WTC11 (cell line): ENCODE measurements at regions not wholly inside any gene's neighbourhood (a gene's known extent, or its start where the extent isn't known, plus 50 kb on each side); places are given as distances from the start of the nearest gene placed in this dataset.

Experiments
- ATAC-seq: fragments of 200-7000 bp; cut with Tn5 transposase; 2 replicates; pipeline ENCODE4 v1.10.0; 2021; ENCODE audit warnings: mild to moderate bottlenecking, moderate library complexity
- CTCF ChIA-PET: fragments of 300-600 bp; sonication (Branson Sonifier 250); formaldehyde crosslinking; loops from one replicate; lab custom pipeline; 2021; ENCODE audit warnings: antibody characterized with exemption; lab: Charles Lee
- POLR2A ChIA-PET: fragments of 350-600 bp; sonication (Branson Sonifier 250); formaldehyde crosslinking; loops from one replicate; lab custom pipeline; 2021; ENCODE audit warnings: antibody characterized with exemption; lab: Charles Lee
- DNase-seq: peaks from one replicate; pipeline ENCODE4 v3.0.0; 2021; ENCODE audit warnings: low spot score
- H3K27ac Mint-ChIP-seq: 2 replicates; pipeline ENCODE4 v1.8.0; 2021; ENCODE audit warnings: mixed read lengths
- H3K27me3 Mint-ChIP-seq: 2 replicates; pipeline ENCODE4 v1.8.0; 2021; ENCODE audit warnings: low read depth, mild to moderate bottlenecking, moderate library complexity, mixed read lengths
- H3K36me3 Mint-ChIP-seq: 2 replicates; pipeline ENCODE4 v1.8.0; 2021; ENCODE audit warnings: mixed read lengths
- H3K4me1 Mint-ChIP-seq: 2 replicates; pipeline ENCODE4 v1.8.0; 2022; ENCODE audit warnings: mixed read lengths
- H3K4me3 Mint-ChIP-seq: 2 replicates; pipeline ENCODE4 v1.8.0; 2021; ENCODE audit warnings: mild to moderate bottlenecking, moderate library complexity, mixed read lengths
- H3K9me3 Mint-ChIP-seq: 2 replicates; pipeline ENCODE4 v1.8.0; 2021; ENCODE audit warnings: mixed read lengths
- ARID4B ChIP-seq: sonication (generic); formaldehyde crosslinking; IDR thresholded peaks from 2 replicates; pipeline ENCODE4 v1.8.0; 2023; ENCODE audit warnings: missing genetic modification reagents, mild to moderate bottlenecking, borderline replicate concordance
- ATF2 ChIP-seq: sonication (generic); formaldehyde crosslinking; IDR thresholded peaks from 2 replicates; pipeline ENCODE4 v1.8.1; 2022; ENCODE audit warnings: low read depth, missing genetic modification reagents, borderline replicate concordance
- FOXJ3 ChIP-seq: sonication (generic); formaldehyde crosslinking; IDR thresholded peaks from 2 replicates; pipeline ENCODE4 v1.9.0; 2021; ENCODE audit warnings: missing genetic modification reagents, mild to moderate bottlenecking, borderline replicate concordance
- FOXP4 ChIP-seq: sonication (generic); formaldehyde crosslinking; IDR thresholded peaks from 2 replicates; pipeline ENCODE4 v1.8.0; 2022; ENCODE audit warnings: mild to moderate bottlenecking, missing genetic modification reagents
- GABPB1 ChIP-seq: sonication (generic); formaldehyde crosslinking; IDR thresholded peaks from 2 replicates; pipeline ENCODE4 v1.8.1; 2023; ENCODE audit warnings: mild to moderate bottlenecking, missing genetic modification reagents
- GRHL2 ChIP-seq: fragments of 250-450 bp; sonication (Bioruptor Pico); IDR thresholded peaks from 2 replicates; pipeline ENCODE4 v1.8.0; 2022; ENCODE audit warnings: mild to moderate bottlenecking, moderate library complexity; ENCODE audit not compliant: insufficient replicate concordance, severe bottlenecking
- JUN ChIP-seq: sonication (generic); formaldehyde crosslinking; IDR thresholded peaks from 2 replicates; pipeline ENCODE4 v1.8.0; 2023; ENCODE audit warnings: mild to moderate bottlenecking, missing genetic modification reagents
- NFATC4 ChIP-seq: fragments of 250-450 bp; sonication (Bioruptor Pico); IDR thresholded peaks from 2 replicates; pipeline ENCODE4 v1.9.0; 2021; ENCODE audit warnings: mild to moderate bottlenecking
- NR2C2 ChIP-seq: sonication (generic); formaldehyde crosslinking; IDR thresholded peaks from 2 replicates; pipeline ENCODE4 v1.8.0; 2022; ENCODE audit warnings: mild to moderate bottlenecking, missing genetic modification reagents
- NR3C1 ChIP-seq: sonication (generic); formaldehyde crosslinking; conservative IDR thresholded peaks from 2 replicates; pipeline ENCODE4 v1.8.1; 2023; ENCODE audit warnings: low read depth, mild to moderate bottlenecking, missing genetic modification reagents
- SMAD3 ChIP-seq: sonication (generic); formaldehyde crosslinking; IDR thresholded peaks from 2 replicates; pipeline ENCODE4 v1.8.0; 2022; ENCODE audit warnings: missing genetic modification reagents, mild to moderate bottlenecking, borderline replicate concordance
- SOX15 ChIP-seq: fragments of 250-450 bp; sonication (Bioruptor Pico); IDR thresholded peaks from 2 replicates; pipeline ENCODE4 v1.9.0; 2021; ENCODE audit warnings: mild to moderate bottlenecking
- USF2 ChIP-seq: sonication (generic); formaldehyde crosslinking; IDR thresholded peaks from 2 replicates; pipeline ENCODE4 v1.8.1; 2023; ENCODE audit warnings: mild to moderate bottlenecking, missing genetic modification reagents, moderate library complexity
- ZBTB21 ChIP-seq: sonication (generic); formaldehyde crosslinking; IDR thresholded peaks from 2 replicates; pipeline ENCODE4 v1.8.1; 2023; ENCODE audit warnings: mild to moderate bottlenecking, missing genetic modification reagents, borderline replicate concordance
- ZNF138 ChIP-seq: sonication (generic); formaldehyde crosslinking; conservative IDR thresholded peaks from 2 replicates; pipeline ENCODE4 v1.8.1; 2022; ENCODE audit warnings: mild to moderate bottlenecking, moderate library complexity, missing genetic modification reagents
- ZNF317 ChIP-seq: sonication (generic); formaldehyde crosslinking; IDR thresholded peaks from 2 replicates; pipeline ENCODE4 v1.8.1; 2023; ENCODE audit warnings: low read depth, mild to moderate bottlenecking, moderate library complexity, missing genetic modification reagents, borderline replicate concordance
- ZNF396 ChIP-seq: fragments of 250-450 bp; sonication (Bioruptor Pico); IDR thresholded peaks from 2 replicates; pipeline ENCODE4 v1.8.0; 2021; ENCODE audit warnings: mild to moderate bottlenecking, moderate library complexity, borderline replicate concordance
- ZNF423 ChIP-seq: fragments of 250-450 bp; sonication (Bioruptor Pico); IDR thresholded peaks from 2 replicates; pipeline ENCODE4 v2.1.2; 2022; ENCODE audit warnings: mild to moderate bottlenecking, moderate library complexity
- TF ChIP-seq, protein P1 (sequence below): sonication (generic); formaldehyde crosslinking; IDR thresholded peaks from 2 replicates; pipeline ENCODE4 v1.8.1; 2022; ENCODE audit warnings: mild to moderate bottlenecking, missing genetic modification reagents, moderate library complexity, borderline replicate concordance

GRCh38 chr10:8289186-8289924, 234.9 kb downstream of the GATA3 start:
- no peak overlapping the region for H3K27ac Mint-ChIP-seq
- H3K27me3 Mint-ChIP-seq = peaks cover 4% of the 10 kb centered on the region
- ChIA-PET CTCF (interaction anchor here (0.8 to 1.4 kb wide), 3 partner anchors 156 to 921 kb away, joined by 3 read pairs; no protein-coding TSS in a partner anchor), POLR2A (no interaction called here)
- no peak overlapping the region for H3K4me3 Mint-ChIP-seq
- DNase-seq (no peak), ATAC-seq (peak; percentile 28)
- H3K36me3 Mint-ChIP-seq = no peaks in the 10 kb centered on the region
- no peak for TF ChIP-seq ZNF396 (CRISPR knock-in tag)
- TF ChIP-seq USF2 (CRISPR knock-in tag) = no peak
- no peak for TF ChIP-seq NR3C1 (CRISPR knock-in tag)
- TF ChIP-seq NFATC4 (CRISPR knock-in tag) = no peak
- TF ChIP-seq GRHL2 (CRISPR knock-in tag) = no peak
- no peak for TF ChIP-seq NR2C2 (CRISPR knock-in tag)
- no peak for TF ChIP-seq ZBTB21 (CRISPR knock-in tag)
- TF ChIP-seq FOXP4 (CRISPR knock-in tag) = no peak
- TF ChIP-seq JUN = no peak
- TF ChIP-seq FOXJ3 (CRISPR knock-in tag) = no peak
- no peak for TF ChIP-seq ARID4B (CRISPR knock-in tag)
- no peak for TF ChIP-seq SMAD3 (CRISPR knock-in tag)
- TF ChIP-seq SOX15 (CRISPR knock-in tag) = no peak
- TF ChIP-seq GABPB1 (CRISPR knock-in tag) = no peak
- TF ChIP-seq, protein P1, sequence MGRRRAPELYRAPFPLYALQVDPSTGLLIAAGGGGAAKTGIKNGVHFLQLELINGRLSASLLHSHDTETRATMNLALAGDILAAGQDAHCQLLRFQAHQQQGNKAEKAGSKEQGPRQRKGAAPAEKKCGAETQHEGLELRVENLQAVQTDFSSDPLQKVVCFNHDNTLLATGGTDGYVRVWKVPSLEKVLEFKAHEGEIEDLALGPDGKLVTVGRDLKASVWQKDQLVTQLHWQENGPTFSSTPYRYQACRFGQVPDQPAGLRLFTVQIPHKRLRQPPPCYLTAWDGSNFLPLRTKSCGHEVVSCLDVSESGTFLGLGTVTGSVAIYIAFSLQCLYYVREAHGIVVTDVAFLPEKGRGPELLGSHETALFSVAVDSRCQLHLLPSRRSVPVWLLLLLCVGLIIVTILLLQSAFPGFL = no peak
- no peak for TF ChIP-seq ZNF317 (CRISPR knock-in tag)
- no peaks in the 10 kb centered on the region for H3K9me3 Mint-ChIP-seq
- peaks cover 20% of the 10 kb centered on the region for H3K4me1 Mint-ChIP-seq

DNA sequence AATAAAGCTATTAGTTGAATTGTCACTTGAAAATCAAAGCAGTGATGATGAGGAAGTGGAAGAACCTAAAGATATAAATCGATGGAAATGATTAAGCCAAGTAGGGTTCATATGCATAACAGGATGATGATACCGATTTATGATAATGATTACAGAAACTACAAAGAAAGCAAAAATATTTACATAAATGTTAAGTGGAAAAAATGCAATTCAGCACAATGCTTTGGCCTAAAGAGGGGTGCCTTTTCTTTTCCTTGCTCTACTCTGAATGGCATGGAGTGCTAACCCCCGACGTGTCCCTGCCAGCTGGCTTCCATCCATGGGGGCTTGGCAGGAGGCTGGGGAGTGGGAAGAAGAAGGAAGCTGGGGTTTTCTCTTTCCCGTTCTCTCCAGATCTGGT, 240.3 kb downstream of the GATA3 start:
- H3K9me3 Mint-ChIP-seq = no peaks in the 10 kb centered on the region
- ATAC-seq (no peak), DNase-seq (no peak)
- TF ChIP-seq ZNF423 (CRISPR knock-in tag) = no peak
- TF ChIP-seq ATF2 (CRISPR knock-in tag) = no peak
- TF ChIP-seq ZNF317 (CRISPR knock-in tag) = no peak
- TF ChIP-seq ZNF138 = no peak
- TF ChIP-seq, protein P1 = no peak
- CTCF ChIA-PET = no interaction called here
- POLR2A ChIA-PET = no interaction called here
- peaks cover 20% of the 10 kb centered on the region for H3K4me1 Mint-ChIP-seq
- no peak overlapping the region for H3K4me3 Mint-ChIP-seq
- no peak overlapping the region for H3K27ac Mint-ChIP-seq
- no peaks in the 10 kb centered on the region for H3K36me3 Mint-ChIP-seq
- peaks cover 31% of the 10 kb centered on the region for H3K27me3 Mint-ChIP-seq
